Esophagus muscularis mucosa (tissue), 4 donors: ENCODE measurements at regions not wholly inside any gene's neighbourhood (a gene's known extent, or its start where the extent isn't known, plus 50 kb on each side); places are given as distances from the start of the nearest gene placed in this dataset.

Source experiments
- DNase-seq: peaks from one replicate; pipeline ENCODE4 v3.0.0-alpha.2; 2017; ENCODE audit errors: extremely low spot score
- H3K27ac ChIP-seq, 4 donors: fragments of 200-600 bp; sonication (generic); replicated peaks in 1 of 4; 1 replicate in 3 of 4; 2 replicates in 1 of 4; pipeline ENCODE4 v1.5.1; 2016 to 2019; ENCODE audit warnings: mild to moderate bottlenecking in 1 of 4
- H3K27me3 ChIP-seq, 4 donors: fragments of 200-600 bp; sonication (generic); one replicate each; pipeline versions ENCODE4 v1.5.1 to v1.6.0; 2016 to 2019
- H3K36me3 ChIP-seq, 4 donors: fragments of 200-600 bp; sonication (generic); one replicate each; pipeline ENCODE4 v1.5.1; 2016 to 2019
- H3K4me1 ChIP-seq, 4 donors: fragments of 200-600 bp; sonication (generic); one replicate each; pipeline ENCODE4 v1.5.1; 2016 to 2019
- H3K4me3 ChIP-seq, 4 donors: fragments of 200-600 bp; sonication (generic); 1 replicate in 2 of 4; 2 replicates in 2 of 4; pipeline ENCODE4 v1.5.1; 2016 to 2019; ENCODE audit warnings: mild to moderate bottlenecking in 4 of 4, moderate library complexity in 1 of 4
- H3K9me3 ChIP-seq, 4 donors: fragments of 200-600 bp; sonication (generic); 1 replicate in 3 of 4; 2 replicates in 1 of 4; pipeline ENCODE4 v1.5.1; 2016 to 2019
- EP300 ChIP-seq: sonication (generic); formaldehyde crosslinking; IDR thresholded peaks from one replicate; pipeline ENCODE4 v1.6.1; 2017; ENCODE audit warnings: antibody characterized with exemption
- POLR2A ChIP-seq: fragments of 450-650 bp; IDR thresholded peaks from one replicate; pipeline ENCODE4 v1.6.1; 2017; ENCODE audit warnings: antibody characterized with exemption, moderate library complexity, mild to moderate bottlenecking, low read depth
- POLR2AphosphoS5 ChIP-seq, 2 donors: sonication (generic); formaldehyde crosslinking; IDR thresholded peaks; one replicate each; pipeline ENCODE4 v1.6.1; 2017; ENCODE audit warnings: antibody characterized with exemption in 2 of 2
- WGBS: methylation state at CpG from one replicate; pipeline ENCODE4 v1.1.5; 2018; 5-methylcytosine and 5-hydroxymethylcytosine counted together
- intact Hi-C: fragments of 100-400 bp; cut with DNase I; formaldehyde crosslinking; loops from one replicate; pipeline ENCODE4 v1.15.1; 2023
- TF ChIP-seq, protein P1 (sequence below), 3 experiments: fragments of 200-600 bp in 2 of 3; fragments of 450-650 bp in 1 of 3; sonication (generic) in 2 of 3; IDR thresholded peaks; one replicate each; pipeline ENCODE4 v1.5.1; 2017 to 2019; ENCODE audit warnings: antibody characterized with exemption in 3 of 3, mild to moderate bottlenecking in 2 of 3, moderate library complexity in 1 of 3

- Histone ChIP-seq H3K36me3 (no peaks in the 10 kb centered on the region), H3K9me3 (peaks cover 0 to 3% (median 0%) of the 10 kb centered on the region in 4 donors), H3K27me3 (no peaks in the 10 kb centered on the region), H3K4me1 (no peaks in the 10 kb centered on the region), H3K4me3 (no peak overlapping the region), H3K27ac (no peak overlapping the region)
- peak; percentile 80 for DNase-seq
- TF ChIP-seq, protein P1, sequence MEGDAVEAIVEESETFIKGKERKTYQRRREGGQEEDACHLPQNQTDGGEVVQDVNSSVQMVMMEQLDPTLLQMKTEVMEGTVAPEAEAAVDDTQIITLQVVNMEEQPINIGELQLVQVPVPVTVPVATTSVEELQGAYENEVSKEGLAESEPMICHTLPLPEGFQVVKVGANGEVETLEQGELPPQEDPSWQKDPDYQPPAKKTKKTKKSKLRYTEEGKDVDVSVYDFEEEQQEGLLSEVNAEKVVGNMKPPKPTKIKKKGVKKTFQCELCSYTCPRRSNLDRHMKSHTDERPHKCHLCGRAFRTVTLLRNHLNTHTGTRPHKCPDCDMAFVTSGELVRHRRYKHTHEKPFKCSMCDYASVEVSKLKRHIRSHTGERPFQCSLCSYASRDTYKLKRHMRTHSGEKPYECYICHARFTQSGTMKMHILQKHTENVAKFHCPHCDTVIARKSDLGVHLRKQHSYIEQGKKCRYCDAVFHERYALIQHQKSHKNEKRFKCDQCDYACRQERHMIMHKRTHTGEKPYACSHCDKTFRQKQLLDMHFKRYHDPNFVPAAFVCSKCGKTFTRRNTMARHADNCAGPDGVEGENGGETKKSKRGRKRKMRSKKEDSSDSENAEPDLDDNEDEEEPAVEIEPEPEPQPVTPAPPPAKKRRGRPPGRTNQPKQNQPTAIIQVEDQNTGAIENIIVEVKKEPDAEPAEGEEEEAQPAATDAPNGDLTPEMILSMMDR (IDR thresholded peaks at IDR 0.05), result no peak
- TF ChIP-seq POLR2AphosphoS5 (IDR thresholded peaks at IDR 0.05), result no peak
- intact Hi-C loops, result no loop called here
- 52% methylated on average over 4 of the region's 4 CpGs for WGBS
These were observed 402.1 kb upstream of the CHD6 start for GRCh38 chr20:42020316-42020715.

- Histone ChIP-seq H3K27me3 (no peaks in the 10 kb centered on the region), H3K4me3 (no peak overlapping the region), H3K27ac (no peak overlapping the region), H3K36me3 (no peaks in the 10 kb centered on the region), H3K9me3 (peaks cover 0 to 3% (median 0%) of the 10 kb centered on the region in 4 donors), H3K4me1 (no peaks in the 10 kb centered on the region)
- TF ChIP-seq, protein P1 (IDR thresholded peaks at IDR 0.05), result no peak
- TF ChIP-seq POLR2AphosphoS5 (IDR thresholded peaks at IDR 0.05) (no peak), EP300 (no peak), POLR2A (no peak)
- intact Hi-C loops, result no loop called here
- DNase-seq, result peak; percentile 42
These were observed 400.8 kb upstream of the CHD6 start for GRCh38 chr20:42018979-42019378.

DNA sequence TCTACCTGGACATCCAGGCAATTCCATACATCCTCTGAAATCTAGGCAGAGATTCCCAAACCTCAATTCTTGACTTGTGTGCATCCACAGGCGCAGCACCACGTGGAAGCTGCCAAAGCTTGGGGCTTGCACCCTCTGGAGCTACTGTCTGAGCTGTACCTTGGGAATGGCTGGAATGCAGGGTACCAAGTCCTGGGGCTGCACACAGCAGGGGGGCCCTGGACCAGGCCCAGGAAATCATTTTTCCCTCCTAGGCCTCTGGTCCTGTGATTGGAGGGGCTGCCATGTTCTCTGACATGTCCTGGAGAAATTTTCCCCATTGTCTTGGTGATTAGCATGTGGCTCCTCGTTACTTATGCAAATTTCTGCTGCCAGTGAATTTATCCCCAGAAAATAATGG, 391.9 kb upstream of the CHD6 start:
- no peak overlapping the region for H3K27ac ChIP-seq
- H3K27me3 ChIP-seq, result peaks cover 0 to 7% (median 0%) of the 10 kb centered on the region in 4 donors
- TF ChIP-seq EP300 (no peak), POLR2AphosphoS5 (IDR thresholded peaks at IDR 0.05) (no peak), POLR2A (no peak)
- TF ChIP-seq, protein P1 (IDR thresholded peaks at IDR 0.05), result no peak
- H3K36me3 ChIP-seq, result no peaks in the 10 kb centered on the region
- no peak overlapping the region for H3K4me3 ChIP-seq
- H3K4me1 ChIP-seq, result no peaks in the 10 kb centered on the region
- no peaks in the 10 kb centered on the region for H3K9me3 ChIP-seq
- intact Hi-C loops, result no loop called here
- peak; percentile 68 for DNase-seq
- WGBS, result 31% methylated on average over 1 of the region's 3 CpGs

GRCh38 chr20:42007251-42007650, 389.1 kb upstream of the CHD6 start:
- no peak overlapping the region for H3K4me3 ChIP-seq
- intact Hi-C loops, result no loop called here
- no peak overlapping the region for H3K27ac ChIP-seq
- no peaks in the 10 kb centered on the region for H3K36me3 ChIP-seq
- H3K4me1 ChIP-seq, result no peaks in the 10 kb centered on the region
- H3K9me3 ChIP-seq, result no peaks in the 10 kb centered on the region
- DNase-seq, result peak; percentile 75
- H3K27me3 ChIP-seq, result peaks cover 0 to 13% (median 0%) of the 10 kb centered on the region in 4 donors
- 69% methylated on average over 4 of the region's 4 CpGs for WGBS
- TF ChIP-seq, protein P1 (IDR thresholded peaks at IDR 0.05), result no peak
- TF ChIP-seq EP300 (no peak), POLR2AphosphoS5 (IDR thresholded peaks at IDR 0.05) (no peak)

DNA sequence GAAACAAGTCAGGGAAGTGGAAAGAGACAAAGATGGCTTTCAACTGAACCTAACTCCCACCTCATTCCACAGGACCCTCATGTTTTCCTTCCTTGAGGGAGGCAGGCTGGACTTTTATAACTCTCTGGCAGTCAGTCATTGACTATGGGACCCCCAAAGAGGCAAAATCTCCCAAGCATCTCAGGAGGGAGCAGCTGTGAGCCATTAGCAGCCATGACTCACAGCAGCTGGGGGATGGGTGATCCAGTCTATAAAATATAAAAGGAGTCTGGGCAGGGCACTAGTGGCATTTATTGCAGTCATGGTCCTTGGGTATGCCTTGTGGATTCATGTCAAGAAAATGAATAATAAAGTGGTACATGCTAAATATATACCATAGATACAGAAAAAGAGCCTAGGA, 387.0 kb upstream of the CHD6 start:
- no peak for DNase-seq
- Histone ChIP-seq H3K4me3 (no peak overlapping the region), H3K9me3 (no peaks in the 10 kb centered on the region), H3K27ac (no peak overlapping the region), H3K4me1 (no peaks in the 10 kb centered on the region), H3K27me3 (peaks cover 0 to 16% (median 0%) of the 10 kb centered on the region in 4 donors), H3K36me3 (no peaks in the 10 kb centered on the region)
- intact Hi-C loops, result no loop called here
- TF ChIP-seq, protein P1 (IDR thresholded peaks at IDR 0.05), result no peak
- TF ChIP-seq POLR2AphosphoS5 (IDR thresholded peaks at IDR 0.05), result no peak
- TF ChIP-seq EP300, result no peak
- TF ChIP-seq POLR2A, result no peak
